Activated B cell treated with CpG ODN at 0.5 μM for 24 hours (primary cell): ENCODE measurements at regions not wholly inside any gene's neighbourhood (a gene's known extent, or its start where the extent isn't known, plus 50 kb on each side); places are given as distances from the start of the nearest gene placed in this dataset.

Experiments used
- ATAC-seq: fragments of 200-7000 bp; cut with Tn5 transposase; one replicate; pipeline ENCODE4 v1.10.0; 2021; ENCODE audit warnings: low read depth, mild to moderate bottlenecking, moderate library complexity
- CTCF ChIA-PET: fragments of 350-600 bp; sonication (Branson Sonifier 250); formaldehyde crosslinking; loops from one replicate; lab custom pipeline; 2021; ENCODE audit warnings: antibody characterized with exemption; lab: Charles Lee
- POLR2A ChIA-PET: fragments of 350-600 bp; sonication (Branson Sonifier 250); formaldehyde crosslinking; loops from one replicate; lab custom pipeline; 2021; ENCODE audit warnings: antibody characterized with exemption; lab: Charles Lee
- DNase-seq: peaks from one replicate; pipeline ENCODE4 v3.0.0; 2022
- H3K27ac Mint-ChIP-seq: one replicate; pipeline ENCODE4 v1.8.0; 2020; ENCODE audit warnings: mixed read lengths
- H3K27me3 Mint-ChIP-seq: one replicate; pipeline ENCODE4 v1.8.0; 2021; ENCODE audit warnings: mixed read lengths
- H3K36me3 Mint-ChIP-seq: one replicate; pipeline ENCODE4 v1.8.0; 2021; ENCODE audit warnings: low read depth, mixed read lengths
- H3K4me1 Mint-ChIP-seq: one replicate; pipeline ENCODE4 v1.8.0; 2021; ENCODE audit warnings: mixed read lengths
- H3K4me3 Mint-ChIP-seq: one replicate; pipeline ENCODE4 v1.8.0; 2020; ENCODE audit warnings: mild to moderate bottlenecking, mixed read lengths
- H3K9me3 Mint-ChIP-seq: one replicate; pipeline ENCODE4 v1.8.0; 2020; ENCODE audit warnings: mixed read lengths
- intact Hi-C: fragments of 100-400 bp; cut with micrococcal nuclease; formaldehyde crosslinking; loops from one replicate; pipeline ENCODE4 v1.15.1; 2024
- TF ChIP-seq, protein P1 (sequence below): fragments of 200-600 bp; IDR thresholded peaks from one replicate; pipeline ENCODE4 v1.8.0; 2022; ENCODE audit warnings: antibody characterized with exemption, mild to moderate bottlenecking

DNA sequence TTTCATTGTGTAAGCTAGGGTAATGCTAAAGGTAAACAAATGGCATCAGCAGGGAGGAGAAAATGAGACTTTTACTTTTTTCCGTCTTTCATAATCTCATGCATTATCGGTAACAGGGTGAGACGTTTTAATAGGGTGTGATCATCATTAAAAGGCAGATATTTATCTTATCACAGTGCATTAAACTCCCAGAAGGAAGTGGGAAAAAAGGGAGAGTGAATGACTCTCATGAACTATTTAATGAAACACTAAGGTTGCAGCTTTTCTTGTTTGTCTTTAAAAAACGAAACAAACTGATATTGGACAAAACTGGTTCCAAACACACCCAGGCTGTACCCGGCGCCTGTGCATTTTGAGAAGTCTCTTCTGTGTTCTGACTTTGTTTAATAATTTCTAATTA is 1936.8 kb upstream of the PIK3C3 start:
- TF ChIP-seq, protein P1, sequence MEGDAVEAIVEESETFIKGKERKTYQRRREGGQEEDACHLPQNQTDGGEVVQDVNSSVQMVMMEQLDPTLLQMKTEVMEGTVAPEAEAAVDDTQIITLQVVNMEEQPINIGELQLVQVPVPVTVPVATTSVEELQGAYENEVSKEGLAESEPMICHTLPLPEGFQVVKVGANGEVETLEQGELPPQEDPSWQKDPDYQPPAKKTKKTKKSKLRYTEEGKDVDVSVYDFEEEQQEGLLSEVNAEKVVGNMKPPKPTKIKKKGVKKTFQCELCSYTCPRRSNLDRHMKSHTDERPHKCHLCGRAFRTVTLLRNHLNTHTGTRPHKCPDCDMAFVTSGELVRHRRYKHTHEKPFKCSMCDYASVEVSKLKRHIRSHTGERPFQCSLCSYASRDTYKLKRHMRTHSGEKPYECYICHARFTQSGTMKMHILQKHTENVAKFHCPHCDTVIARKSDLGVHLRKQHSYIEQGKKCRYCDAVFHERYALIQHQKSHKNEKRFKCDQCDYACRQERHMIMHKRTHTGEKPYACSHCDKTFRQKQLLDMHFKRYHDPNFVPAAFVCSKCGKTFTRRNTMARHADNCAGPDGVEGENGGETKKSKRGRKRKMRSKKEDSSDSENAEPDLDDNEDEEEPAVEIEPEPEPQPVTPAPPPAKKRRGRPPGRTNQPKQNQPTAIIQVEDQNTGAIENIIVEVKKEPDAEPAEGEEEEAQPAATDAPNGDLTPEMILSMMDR: no peak
- no peak for ATAC-seq
- intact Hi-C loops: no loop called here
- no peak for DNase-seq
- Mint-ChIP-seq H3K36me3 (no peaks in the 10 kb centered on the region), H3K27me3 (no peaks in the 10 kb centered on the region), H3K4me1 (no peaks in the 10 kb centered on the region), H3K9me3 (peaks cover 3% of the 10 kb centered on the region), H3K27ac (no peak overlapping the region), H3K4me3 (no peak overlapping the region)
- ChIA-PET POLR2A (no interaction called here), CTCF (no interaction called here)

DNA sequence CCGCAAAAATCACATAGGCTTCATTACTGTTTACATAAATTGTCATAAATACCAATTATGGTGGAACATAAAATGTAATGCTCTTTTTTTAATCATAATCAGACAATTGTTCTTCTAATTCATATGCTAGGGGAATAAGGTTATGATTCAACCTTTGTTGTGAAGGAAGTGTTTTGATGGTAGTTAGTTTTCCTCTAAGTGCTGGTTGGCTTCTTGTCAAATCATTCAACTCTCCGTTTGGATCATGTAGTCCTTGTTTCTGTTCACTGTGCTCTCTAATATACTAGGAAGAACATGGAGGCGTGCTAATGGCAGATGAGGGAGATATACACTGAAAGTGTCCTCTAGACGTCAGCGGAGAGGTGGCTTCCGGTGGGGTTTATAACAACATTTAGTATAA is 1938.0 kb upstream of the PIK3C3 start:
- peaks cover 3% of the 10 kb centered on the region for H3K9me3 Mint-ChIP-seq
- no peak for ATAC-seq
- H3K4me1 Mint-ChIP-seq: no peaks in the 10 kb centered on the region
- intact Hi-C loops: no loop called here
- DNase-seq: no peak
- TF ChIP-seq, protein P1: no peak
- H3K27me3 Mint-ChIP-seq: no peaks in the 10 kb centered on the region
- no peaks in the 10 kb centered on the region for H3K36me3 Mint-ChIP-seq
- POLR2A ChIA-PET: no interaction called here
- no peak overlapping the region for H3K4me3 Mint-ChIP-seq
- CTCF ChIA-PET: no interaction called here
- no peak overlapping the region for H3K27ac Mint-ChIP-seq

DNA sequence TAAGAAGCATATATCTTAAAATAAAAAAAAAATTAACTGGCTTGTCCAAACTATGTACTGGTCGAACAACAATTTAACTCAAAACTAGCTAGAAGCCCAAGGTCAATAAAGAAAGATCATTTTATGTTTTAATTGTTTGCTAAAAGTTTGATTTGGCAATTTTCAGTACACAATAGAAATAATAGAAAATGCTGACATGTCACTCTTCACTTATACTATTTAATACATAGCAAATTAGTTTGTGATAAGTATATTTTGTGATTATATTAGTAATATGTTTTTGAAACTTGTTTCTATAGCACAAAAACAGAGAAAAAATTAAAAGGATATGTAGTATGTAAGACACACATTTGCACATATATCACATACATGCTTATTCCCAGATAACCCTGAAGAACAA is 1938.6 kb upstream of the PIK3C3 start:
- Mint-ChIP-seq H3K27ac (no peak overlapping the region), H3K36me3 (no peaks in the 10 kb centered on the region), H3K4me1 (no peaks in the 10 kb centered on the region), H3K9me3 (peaks cover 3% of the 10 kb centered on the region), H3K4me3 (no peak overlapping the region), H3K27me3 (no peaks in the 10 kb centered on the region)
- ChIA-PET CTCF (no interaction called here), POLR2A (no interaction called here)
- intact Hi-C loops: no loop called here
- TF ChIP-seq, protein P1: no peak
- no peak for DNase-seq
- no peak for ATAC-seq

DNA sequence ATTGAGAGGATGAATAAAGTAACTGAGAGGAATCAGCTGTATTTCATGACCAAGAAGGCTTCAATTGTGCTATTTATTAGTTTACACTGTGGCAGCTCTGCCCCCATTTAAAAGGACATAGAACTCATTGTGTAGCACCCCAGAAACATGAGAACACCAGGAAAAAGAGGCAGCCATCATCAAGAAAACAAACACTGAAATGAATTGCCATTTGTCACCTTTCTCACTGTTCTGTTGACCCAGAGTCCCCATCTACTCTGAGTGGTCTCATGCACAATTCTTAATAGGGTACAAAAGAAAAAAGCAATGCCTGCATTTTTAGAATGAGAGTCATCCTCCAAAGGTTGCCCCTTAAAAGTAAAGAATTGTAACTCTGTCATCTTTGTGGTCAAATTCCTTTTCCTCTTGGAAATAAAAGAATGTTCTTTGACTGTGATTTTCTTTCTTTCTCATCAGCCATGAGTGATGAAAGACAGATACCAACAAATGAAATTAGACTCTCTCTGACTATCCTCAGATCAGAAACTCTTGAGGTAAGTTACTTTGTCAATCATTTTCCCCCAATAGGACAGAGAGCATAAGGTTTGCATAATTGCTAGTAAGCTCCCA is 1941.9 kb upstream of the PIK3C3 start:
- ATAC-seq (no peak), DNase-seq (no peak)
- POLR2A ChIA-PET: no interaction called here
- intact Hi-C loops: no loop called here
- Mint-ChIP-seq H3K36me3 (no peaks in the 10 kb centered on the region), H3K27me3 (no peaks in the 10 kb centered on the region), H3K27ac (no peak overlapping the region), H3K4me1 (no peaks in the 10 kb centered on the region), H3K9me3 (peaks cover 1% of the 10 kb centered on the region), H3K4me3 (no peak overlapping the region)
- CTCF ChIA-PET: no interaction called here
- TF ChIP-seq, protein P1: no peak

DNA sequence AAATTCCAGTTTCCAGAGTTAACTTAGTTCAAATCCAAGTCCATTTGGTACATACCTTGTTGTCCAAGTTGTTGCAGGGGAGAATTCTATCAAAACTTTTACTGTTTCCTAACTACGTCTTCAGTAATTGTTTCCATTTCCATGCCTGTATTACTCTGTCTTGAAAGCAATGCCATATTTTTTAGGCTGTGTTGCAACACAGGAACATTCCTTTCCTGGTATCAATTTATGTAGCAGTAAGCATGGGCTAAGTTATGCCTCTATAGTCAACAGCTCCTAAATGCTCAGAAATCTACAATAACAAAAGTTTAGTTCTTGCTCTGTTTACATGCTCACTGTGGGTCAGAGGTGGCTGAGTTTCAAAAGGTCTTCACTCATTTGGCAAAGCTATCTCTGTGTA is 1943.8 kb upstream of the PIK3C3 start:
- Mint-ChIP-seq H3K4me3 (no peak overlapping the region), H3K27me3 (no peaks in the 10 kb centered on the region), H3K27ac (no peak overlapping the region), H3K9me3 (peaks cover 2% of the 10 kb centered on the region), H3K4me1 (no peaks in the 10 kb centered on the region), H3K36me3 (no peaks in the 10 kb centered on the region)
- ChIA-PET CTCF (no interaction called here), POLR2A (no interaction called here)
- intact Hi-C loops: no loop called here
- TF ChIP-seq, protein P1: no peak
- ATAC-seq: no peak
- DNase-seq: no peak
